ENCODE measurements at regions not wholly inside any gene's neighbourhood (a gene's known extent, or its start where the extent isn't known, plus 50 kb on each side); places are given as distances from the start of the nearest gene placed in this dataset.
"Not testable (repeated sequence)": the region's sequence is repeated elsewhere in the genome, so short reads cannot be mapped to it uniquely, and the experiment has no call there.

DNA sequence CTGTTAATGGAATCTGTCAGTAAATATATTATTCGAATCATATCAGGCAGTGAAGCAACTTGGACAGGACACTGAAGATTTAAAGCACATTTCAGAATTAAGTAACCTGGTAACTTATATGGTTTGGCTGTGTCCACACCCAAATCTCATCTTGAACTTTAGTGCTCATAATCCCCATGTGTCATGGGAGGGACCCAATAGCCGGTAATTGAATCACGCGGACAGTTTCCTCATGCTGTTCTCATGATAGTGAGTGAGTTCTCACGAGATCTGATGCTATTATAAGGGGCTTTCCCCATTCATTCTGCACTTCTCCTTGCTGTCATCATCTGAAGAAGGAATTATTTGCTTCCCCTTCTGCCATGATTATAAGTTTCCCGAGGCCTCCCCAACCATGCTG lies 83.2 kb upstream of the COL1A2 start:
- no peak for DNase-seq (ENCODE audit: low read depth)

DNA sequence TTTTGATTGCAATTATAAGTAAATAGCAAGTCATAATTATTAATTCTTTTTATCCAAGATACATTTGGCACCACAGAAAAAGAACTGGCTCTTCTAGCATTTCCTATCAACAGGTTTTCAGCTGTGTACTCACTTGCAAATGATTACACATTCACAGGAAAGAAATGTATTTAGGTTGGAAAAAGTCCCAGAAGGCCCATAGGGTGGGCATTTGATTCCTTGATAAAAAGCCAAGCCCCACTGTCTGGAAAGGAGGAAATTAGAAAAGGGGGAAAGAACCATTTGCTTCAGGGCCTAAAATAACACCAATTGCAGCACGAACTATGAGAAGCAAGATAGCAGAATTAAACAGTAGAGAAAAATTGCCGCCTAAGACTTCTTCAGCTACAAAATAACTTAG lies 80.8 kb upstream of the COL1A2 start:
- peak; percentile 39 for DNase-seq (ENCODE audit: low read depth)

DNA sequence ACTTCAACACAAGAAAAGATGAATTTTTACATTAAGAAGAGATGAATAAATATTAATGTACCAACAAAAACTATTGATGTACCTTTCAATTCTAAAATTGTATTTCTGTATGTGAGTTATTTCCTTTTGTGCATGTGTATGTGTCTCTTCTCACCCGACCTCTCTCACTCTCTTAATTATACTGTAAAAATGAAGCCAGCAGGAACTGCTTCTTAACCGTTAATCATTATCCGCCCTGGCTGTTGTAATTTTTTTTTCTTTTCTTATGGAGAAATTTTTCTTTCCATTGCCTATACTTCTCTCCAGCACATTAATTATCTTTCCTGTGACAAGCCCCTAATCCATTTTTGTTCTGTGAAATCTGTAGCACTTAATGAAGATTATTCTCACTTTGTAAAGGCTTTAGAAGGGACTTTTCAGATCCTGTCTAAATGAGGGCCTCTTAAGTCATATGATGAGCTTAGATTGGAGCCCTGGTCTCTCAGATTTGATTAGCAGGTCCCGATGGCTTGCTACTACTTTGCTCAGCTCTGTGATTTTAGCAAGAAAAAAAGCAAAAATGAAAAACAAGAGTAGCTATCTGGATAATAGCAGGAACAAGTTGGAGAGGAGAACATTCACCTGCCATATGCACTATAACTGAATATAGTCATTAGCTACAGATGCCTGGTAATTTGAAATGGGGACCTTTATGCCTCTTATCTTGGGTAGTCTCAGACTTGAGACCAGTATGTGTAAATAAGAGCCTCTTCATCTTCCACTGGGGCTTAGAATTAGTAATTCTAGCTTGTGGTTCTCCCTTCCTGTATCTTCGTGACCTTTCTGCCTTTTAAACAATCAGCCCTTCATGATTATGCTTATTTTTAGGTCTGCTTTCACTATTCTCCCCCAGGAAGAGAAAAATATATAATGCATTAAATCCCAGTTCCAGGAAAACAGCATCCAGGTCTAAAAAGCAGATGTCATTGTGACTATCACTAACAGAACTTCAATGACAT lies 80.0 kb upstream of the COL1A2 start:
- DNase-seq (ENCODE audit: low read depth), result no peak

DNA sequence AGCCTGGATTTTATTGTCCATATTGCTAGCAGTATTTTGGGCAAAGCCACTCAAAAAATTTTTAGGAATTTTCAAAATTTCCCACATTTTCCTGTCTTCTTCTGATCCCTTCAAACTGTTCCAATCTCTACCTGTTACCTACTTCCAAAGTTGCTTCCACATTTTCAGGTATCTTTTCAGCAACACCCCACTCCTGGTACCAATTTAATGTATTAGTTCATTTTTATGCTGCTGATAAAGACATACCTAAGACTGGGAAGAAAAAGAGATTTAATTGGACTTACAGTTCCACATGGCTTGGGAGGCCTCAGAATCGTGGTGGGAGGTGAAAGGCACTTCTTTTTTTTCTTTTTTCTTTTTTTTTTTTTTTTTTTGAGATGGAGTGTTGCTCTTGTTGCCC lies 73.6 kb upstream of the COL1A2 start:
- not testable (repeated sequence) for DNase-seq (ENCODE audit: low read depth)

DNA sequence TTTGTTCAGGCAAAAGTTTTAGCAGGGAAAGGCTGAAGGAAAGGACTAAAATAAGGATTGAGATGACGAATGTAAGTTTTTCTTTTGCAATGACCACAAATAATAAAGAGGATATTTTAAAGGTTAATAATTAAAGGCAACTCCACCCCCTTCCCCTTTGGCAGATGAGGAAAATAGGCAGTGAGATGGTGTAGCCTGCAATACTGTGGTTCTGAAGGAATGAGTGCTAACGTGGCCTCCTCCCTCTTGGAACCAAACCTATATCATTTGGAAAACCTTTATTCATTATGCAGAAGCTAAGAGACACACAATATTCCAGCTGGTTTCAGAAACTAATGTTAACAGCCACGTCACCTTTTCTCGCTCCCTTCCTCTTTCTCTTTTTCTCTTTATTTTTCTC lies 70.9 kb upstream of the COL1A2 start:
- DNase-seq (ENCODE audit: low read depth), result peak; percentile 27

DNA sequence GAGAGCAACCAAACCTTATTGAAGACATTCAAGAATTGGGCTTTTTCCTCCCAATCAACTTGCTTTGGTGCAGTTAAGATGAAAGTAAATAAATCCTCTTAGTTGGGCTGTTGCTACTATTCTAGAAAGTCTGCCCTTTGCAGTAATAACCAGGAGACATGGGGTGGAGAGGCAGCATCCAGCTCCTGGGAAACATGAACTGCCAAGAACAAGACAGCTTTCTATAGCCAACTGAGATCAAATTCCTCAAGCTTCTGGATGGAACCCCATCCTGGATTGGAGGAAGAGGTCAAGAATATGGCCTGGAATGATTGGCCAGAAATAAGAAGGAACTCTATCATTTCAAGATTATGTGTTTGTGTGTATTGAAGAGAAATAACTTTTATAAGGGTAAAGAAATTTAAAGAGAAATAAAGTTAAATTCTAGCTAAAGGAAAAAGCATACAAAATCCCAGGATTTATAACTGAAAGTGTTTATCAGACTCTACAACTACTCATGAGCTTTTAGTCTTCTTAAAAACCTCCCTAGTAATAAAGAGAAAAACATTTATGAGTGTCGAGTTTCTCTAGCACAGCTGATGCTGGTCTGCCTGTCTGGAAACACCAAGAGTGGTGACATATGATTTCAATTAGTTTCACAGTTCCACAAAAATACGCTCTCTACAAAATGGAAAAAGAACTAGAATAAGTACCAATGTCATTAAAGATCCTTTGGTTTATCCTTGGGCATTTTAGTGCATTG lies 70.1 kb upstream of the COL1A2 start:
- DNase-seq (ENCODE audit: low read depth), result peak; percentile 80

DNA sequence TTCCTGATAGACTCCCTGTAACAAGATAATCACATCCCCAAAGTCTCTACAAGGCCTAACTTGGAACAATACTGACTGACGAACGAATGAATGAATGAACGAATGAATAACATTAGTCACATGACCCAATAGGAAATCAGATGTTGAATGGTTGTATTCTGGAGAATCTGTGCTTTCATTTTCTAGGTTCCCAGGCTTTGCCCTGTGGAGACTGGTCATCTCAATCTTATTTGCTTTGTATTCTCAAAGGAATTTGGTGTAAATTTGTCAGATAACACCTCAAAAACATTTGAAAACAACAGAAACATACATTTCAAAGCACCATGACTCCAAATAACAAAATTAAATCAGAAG lies 69.6 kb upstream of the COL1A2 start:
- DNase-seq (ENCODE audit: low read depth), result no peak

DNA sequence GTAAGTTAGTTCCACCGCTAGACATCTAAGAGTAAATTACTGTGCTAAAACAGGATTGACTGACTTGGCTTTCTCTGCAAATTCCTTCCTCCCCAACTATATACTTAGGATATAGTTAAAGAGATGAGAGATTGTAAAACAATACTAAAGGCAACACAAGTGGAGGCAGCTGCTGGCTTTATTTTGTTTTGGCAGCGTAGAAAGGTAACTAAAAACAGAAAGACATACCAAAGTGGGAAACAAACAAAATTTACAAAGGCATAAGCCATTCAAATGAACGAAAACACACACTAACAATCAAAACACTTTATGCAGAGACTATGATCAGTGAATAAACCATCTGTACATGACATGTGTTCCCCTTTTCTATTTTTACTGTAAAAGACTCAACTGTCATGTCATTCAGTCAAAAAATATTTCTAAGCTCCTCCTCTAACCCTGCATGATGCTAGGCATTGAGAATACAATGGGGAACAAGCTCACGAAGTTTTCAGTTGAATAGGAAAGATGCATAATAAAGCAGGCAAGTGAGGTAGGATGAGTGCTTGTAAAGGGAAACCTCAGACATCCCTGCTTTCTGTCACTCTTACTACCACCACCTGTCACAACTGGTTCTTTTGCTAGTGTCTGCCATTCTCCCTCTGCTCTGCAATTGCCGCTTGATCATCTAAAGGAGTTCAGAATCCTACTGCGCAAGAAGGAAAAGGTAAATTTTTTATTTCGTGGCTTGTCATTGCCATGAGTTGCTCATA lies 64.2 kb upstream of the COL1A2 start:
- no peak for DNase-seq (ENCODE audit: low read depth)

DNA sequence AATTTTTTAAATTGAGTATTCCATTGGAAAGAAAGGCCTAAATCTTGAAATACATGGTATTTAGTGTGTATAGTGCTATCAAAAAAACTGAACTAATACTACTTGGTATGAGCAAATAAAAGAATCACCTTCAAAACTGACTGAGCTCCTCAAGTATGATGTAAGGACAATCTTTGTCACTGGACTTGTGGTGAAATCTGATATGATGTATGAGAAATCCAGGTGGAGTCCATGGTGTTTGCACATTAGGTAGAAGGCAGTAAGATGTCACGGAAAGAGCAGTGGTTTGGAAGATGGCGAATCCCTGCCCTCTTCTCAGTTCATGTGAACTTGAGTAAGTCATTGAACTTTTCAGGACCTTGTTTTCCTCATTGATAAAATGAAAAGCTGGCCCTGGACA lies 62.1 kb upstream of the COL1A2 start:
- no peak for DNase-seq (ENCODE audit: low read depth)

DNA sequence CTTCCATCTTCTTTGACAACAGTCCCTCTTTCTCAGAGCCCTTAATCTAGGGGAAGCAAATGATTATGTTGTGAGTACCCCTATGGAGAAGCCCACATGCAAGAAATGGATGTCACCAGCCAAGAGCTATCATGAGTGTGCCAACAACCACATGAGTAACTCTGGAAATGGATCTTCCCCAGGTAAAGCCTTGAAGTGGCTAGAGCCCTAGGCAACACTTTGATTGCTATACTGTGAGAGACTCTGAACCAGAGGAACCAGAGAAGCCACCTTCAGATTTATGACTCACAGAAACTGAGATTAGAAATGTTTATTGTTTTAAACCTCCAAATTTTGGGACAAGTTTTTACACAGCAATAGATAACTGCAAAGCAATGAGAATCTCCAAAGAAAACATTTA lies 60.9 kb upstream of the COL1A2 start:
- DNase-seq (ENCODE audit: low read depth), result no peak

DNA sequence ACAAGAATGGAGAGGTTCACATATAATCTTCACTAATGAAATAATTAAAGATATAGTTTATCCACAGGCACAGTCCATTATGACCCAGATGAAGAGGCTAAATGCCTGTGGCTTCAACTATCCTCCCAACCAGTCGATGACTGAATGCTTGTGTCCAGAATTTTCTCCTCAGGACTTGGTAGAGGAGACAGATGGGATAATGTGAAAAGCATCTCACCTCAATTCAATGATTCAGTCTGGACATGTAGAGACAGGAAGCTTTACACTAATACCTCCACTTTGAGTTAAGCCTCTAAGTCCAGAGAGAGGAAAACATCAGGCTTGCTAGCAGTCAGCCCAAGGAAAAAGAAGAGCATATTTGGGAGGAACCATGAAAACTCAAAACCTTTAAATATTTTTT lies 59.1 kb upstream of the COL1A2 start:
- DNase-seq (ENCODE audit: low read depth), result no peak

DNA sequence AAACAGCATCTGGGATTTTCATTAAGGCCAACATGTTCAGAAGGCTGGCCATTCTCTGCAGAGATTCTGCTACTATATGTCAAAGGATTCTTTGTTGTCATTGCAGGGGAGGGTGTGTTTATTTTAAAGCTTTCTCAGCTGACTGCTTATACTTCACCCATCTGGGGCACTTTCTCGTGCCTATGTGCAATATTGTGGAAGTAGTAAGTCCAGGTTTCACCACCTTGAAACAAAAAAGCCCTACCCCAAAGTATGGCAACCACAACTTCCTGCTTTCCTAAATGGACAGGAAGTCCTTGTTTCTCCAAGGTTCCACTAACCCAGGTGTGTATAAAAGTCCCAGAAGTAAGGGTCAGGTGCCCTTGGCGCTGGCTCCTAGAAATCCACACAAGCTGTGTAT lies 58.7 kb upstream of the COL1A2 start:
- no peak for DNase-seq (ENCODE audit: low read depth)

DNA sequence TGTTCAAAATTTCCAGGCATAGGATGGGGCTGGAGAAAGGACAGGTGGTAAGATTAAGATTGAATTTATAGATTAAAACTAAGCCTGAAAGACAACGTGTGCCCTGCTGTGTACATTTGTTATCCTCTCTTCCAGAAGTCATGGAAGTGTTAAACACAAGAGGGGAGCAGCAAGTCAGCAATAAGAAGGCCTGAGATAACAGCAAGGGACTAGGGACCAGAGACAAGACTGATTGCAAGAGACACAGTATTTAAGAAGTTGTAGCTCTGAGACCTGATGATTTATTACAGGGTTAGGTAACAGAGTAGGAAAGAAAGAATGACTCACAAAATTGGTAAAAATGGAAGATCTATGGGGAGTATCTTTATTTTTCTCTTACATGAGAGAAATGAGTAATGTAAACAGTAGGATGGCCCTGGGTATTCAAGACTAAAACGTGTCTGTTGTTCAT lies 55.7 kb upstream of the COL1A2 start:
- peak; percentile 16 for DNase-seq (ENCODE audit: low read depth)

DNA sequence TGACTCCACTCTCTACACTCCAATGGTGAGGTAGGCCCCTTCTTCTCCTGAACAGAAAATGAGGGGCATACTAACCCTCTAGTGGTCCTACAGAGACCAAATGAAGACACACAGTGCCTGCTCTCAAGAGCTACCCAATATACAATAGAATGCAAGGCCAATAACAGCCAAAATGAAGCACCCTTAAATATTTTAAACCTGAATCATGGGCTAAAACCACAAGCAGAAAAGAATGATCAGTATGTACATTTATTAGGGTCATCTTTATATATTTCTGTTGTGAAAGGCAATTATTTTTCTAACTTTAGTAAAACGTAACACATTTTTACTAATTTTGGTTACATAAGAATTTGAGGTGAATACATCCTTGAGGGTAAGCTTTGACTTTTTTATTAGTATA lies 49.9 kb upstream of the COL1A2 start:
- peak; percentile 37 for DNase-seq (ENCODE audit: low read depth)
